HG02852 (cell line): ENCODE measurements at regions not wholly inside any gene's neighbourhood (a gene's known extent, or its start where the extent isn't known, plus 50 kb on each side); places are given as distances from the start of the nearest gene placed in this dataset.
"Not testable (repeated sequence)": the region's sequence is repeated elsewhere in the genome, so short reads cannot be mapped to it uniquely, and the experiment has no call there.

Experiments used
- ATAC-seq: cut with Tn5 transposase; IDR thresholded peaks from one replicate; pipeline ENCODE4 v1.9.1; 2021; ENCODE audit warnings: mild to moderate bottlenecking, moderate library complexity; ENCODE audit not compliant: unreplicated experiment

- no peak for ATAC-seq
Measured at GRCh38 chr1:188652678-188653077, 1823.9 kb downstream of the PLA2G4A start.

- ATAC-seq, result not testable (repeated sequence)
Measured at GRCh38 chr1:188655966-188656365, 1821.7 kb downstream of the BRINP3 start.

- ATAC-seq, result no peak
Measured at GRCh38 chr1:188660572-188660971, 1817.1 kb downstream of the BRINP3 start.

GRCh38 chr1:188665477-188665876 lies 1812.2 kb downstream of the BRINP3 start:
- ATAC-seq, result no peak

GRCh38 chr1:188668083-188668482 lies 1809.6 kb downstream of the BRINP3 start:
- no peak for ATAC-seq

- no peak for ATAC-seq
Measured at GRCh38 chr1:188669728-188670382, 1807.8 kb downstream of the BRINP3 start.

- ATAC-seq, result no peak
Measured at GRCh38 chr1:188670837-188671236, 1806.8 kb downstream of the BRINP3 start.

- no peak for ATAC-seq
Measured at GRCh38 chr1:188672153-188672552, 1805.5 kb downstream of the BRINP3 start.

GRCh38 chr1:188689542-188689941 lies 1788.1 kb downstream of the BRINP3 start:
- no peak for ATAC-seq

- no peak for ATAC-seq
Measured at GRCh38 chr1:188700116-188700515, 1777.5 kb downstream of the BRINP3 start.

GRCh38 chr1:188706742-188707141 lies 1770.9 kb downstream of the BRINP3 start:
- no peak for ATAC-seq

GRCh38 chr1:188708795-188709535 lies 1768.7 kb downstream of the BRINP3 start:
- ATAC-seq, result no peak

GRCh38 chr1:188715566-188715965 lies 1762.1 kb downstream of the BRINP3 start:
- no peak for ATAC-seq

GRCh38 chr1:188719735-188720134 lies 1757.9 kb downstream of the BRINP3 start:
- no peak for ATAC-seq

- ATAC-seq, result no peak
Measured at GRCh38 chr1:188723332-188724020, 1754.2 kb downstream of the BRINP3 start.

- ATAC-seq, result no peak
Measured at GRCh38 chr1:188729039-188729438, 1748.6 kb downstream of the BRINP3 start.

GRCh38 chr1:188735567-188735966 lies 1742.1 kb downstream of the BRINP3 start:
- no peak for ATAC-seq

GRCh38 chr1:188749275-188749674 lies 1728.4 kb downstream of the BRINP3 start:
- ATAC-seq, result not testable (repeated sequence)

- not testable (repeated sequence) for ATAC-seq
Measured at GRCh38 chr1:188752027-188752426, 1725.6 kb downstream of the BRINP3 start.

GRCh38 chr1:188757747-188758146 lies 1719.9 kb downstream of the BRINP3 start:
- ATAC-seq, result not testable (repeated sequence)

- no peak for ATAC-seq
Measured at GRCh38 chr1:188761226-188761625, 1716.4 kb downstream of the BRINP3 start.
